ENCODE measurements at regions not wholly inside any gene's neighbourhood (a gene's known extent, or its start where the extent isn't known, plus 50 kb on each side); places are given as distances from the start of the nearest gene placed in this dataset.

DNA sequence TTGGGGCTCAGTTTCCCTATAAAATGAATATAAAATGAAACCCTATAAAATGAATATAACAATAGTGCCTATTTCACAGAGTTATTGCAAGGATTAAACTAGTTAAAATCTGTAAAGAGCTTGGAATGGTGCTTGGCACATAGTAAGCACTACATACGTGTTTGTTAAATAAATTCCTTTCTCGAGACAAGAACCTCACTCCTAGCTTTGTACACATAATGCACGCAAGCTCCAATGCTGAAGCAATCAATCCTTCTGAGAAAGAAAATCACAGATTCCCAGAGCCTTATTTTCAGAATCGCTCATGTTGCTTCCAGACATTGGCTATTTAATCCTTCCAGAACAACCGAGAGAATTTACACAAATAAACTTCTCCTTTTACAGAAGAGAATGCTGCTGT is 440.9 kb downstream of the IRS1 start:
- DNase-seq (ENCODE audit: low read depth in 1 of 2, low spot score in 1 of 2) = no peak
- FAIRE-seq = no peak
- WGBS (ENCODE audit: missing lambda C conversion rate) = 88% methylated on average over 5 of the region's 5 CpGs
- no peak overlapping the region for H3K4me2 ChIP-seq
- CTCF ChIA-PET = interaction anchor here (1.0 kb wide), 1 partner anchor 12 kb away, joined by 3 read pairs; no protein-coding TSS in a partner anchor
- no peaks in the 10 kb centered on the region for H3K9me3 ChIP-seq
- H3K27ac ChIP-seq = no peak overlapping the region
- TF ChIP-seq JUN (IDR thresholded peaks at IDR 0.05) (no peak), FOXS1 (CRISPR knock-in tag; IDR thresholded peaks at IDR 0.05) (no peak), ZC3H11A (IDR thresholded peaks at IDR 0.05) (no peak), EHMT2 (IDR thresholded peaks at IDR 0.05; ENCODE audit: low read depth) (no peak), HOXB5 (CRISPR knock-in tag; IDR thresholded peaks at IDR 0.05) (no peak), FOSL2 (IDR thresholded peaks at IDR 0.05) (no peak), FOSL2 (CRISPR knock-in tag; IDR thresholded peaks at IDR 0.05) (no peak)
- POLR2A ChIA-PET = no interaction called here
- ATAC-seq = no peak
- H3K4me3 ChIP-seq = no peak overlapping the region
- peaks cover 12% of the 10 kb centered on the region for H3K4me1 ChIP-seq

DNA sequence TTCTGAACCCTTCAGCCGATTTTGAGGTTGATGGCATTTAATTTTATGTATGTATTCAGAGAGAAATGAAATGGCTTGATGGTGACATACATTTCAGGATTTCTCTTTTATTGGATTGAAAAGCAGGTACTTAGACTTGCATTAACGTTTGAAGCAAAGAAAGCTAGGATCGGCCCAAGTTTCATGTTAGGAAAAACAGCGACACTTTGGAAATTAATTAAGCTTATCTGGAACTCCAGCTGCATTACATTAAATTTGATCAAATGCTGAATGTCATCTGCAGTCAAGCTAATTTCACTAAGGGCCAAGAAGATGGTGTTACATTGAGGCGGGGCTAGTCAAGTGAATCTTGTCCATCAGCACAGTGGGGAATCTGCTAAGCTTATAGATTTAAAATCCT is 441.8 kb downstream of the IRS1 start:
- H3K4me3 ChIP-seq = no peak overlapping the region
- ATAC-seq (no peak), DNase-seq (ENCODE audit: low read depth in 1 of 2, low spot score in 1 of 2) (no peak), FAIRE-seq (no peak)
- no peaks in the 10 kb centered on the region for H3K9me3 ChIP-seq
- 81% methylated on average over 5 of the region's 5 CpGs for WGBS (ENCODE audit: missing lambda C conversion rate)
- POLR2A ChIA-PET = no interaction called here
- no peak overlapping the region for H3K27ac ChIP-seq
- no peak overlapping the region for H3K4me2 ChIP-seq
- CTCF ChIA-PET = interaction anchor here (1.0 kb wide), 1 partner anchor 11 kb away, joined by 3 read pairs; no protein-coding TSS in a partner anchor
- H3K4me1 ChIP-seq = peaks cover 5% of the 10 kb centered on the region
- TF ChIP-seq, protein P1, sequence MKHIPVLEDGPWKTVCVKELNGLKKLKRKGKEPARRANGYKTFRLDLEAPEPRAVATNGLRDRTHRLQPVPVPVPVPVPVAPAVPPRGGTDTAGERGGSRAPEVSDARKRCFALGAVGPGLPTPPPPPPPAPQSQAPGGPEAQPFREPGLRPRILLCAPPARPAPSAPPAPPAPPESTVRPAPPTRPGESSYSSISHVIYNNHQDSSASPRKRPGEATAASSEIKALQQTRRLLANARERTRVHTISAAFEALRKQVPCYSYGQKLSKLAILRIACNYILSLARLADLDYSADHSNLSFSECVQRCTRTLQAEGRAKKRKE (CRISPR knock-in tag; IDR thresholded peaks at IDR 0.05; ENCODE audit: low read depth) = no peak
- no peak for TF ChIP-seq FOXS1 (CRISPR knock-in tag; IDR thresholded peaks at IDR 0.05)
- TF ChIP-seq RNF2 (IDR thresholded peaks at IDR 0.05; ENCODE audit: borderline replicate concordance, low read depth) = no peak
- no peak for TF ChIP-seq ZNF302 (CRISPR knock-in tag; IDR thresholded peaks at IDR 0.05)
- no peak for TF ChIP-seq PHF8 (IDR thresholded peaks at IDR 0.05; ENCODE audit: borderline replicate concordance, low read depth)
- TF ChIP-seq JUNB (IDR thresholded peaks at IDR 0.05) = no peak
- TF ChIP-seq, protein P2, sequence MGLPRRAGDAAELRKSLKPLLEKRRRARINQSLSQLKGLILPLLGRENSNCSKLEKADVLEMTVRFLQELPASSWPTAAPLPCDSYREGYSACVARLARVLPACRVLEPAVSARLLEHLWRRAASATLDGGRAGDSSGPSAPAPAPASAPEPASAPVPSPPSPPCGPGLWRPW (IDR thresholded peaks at IDR 0.05) = no peak
- TF ChIP-seq CTCF (IDR thresholded peaks at IDR 0.05) = no peak
- TF ChIP-seq, protein P3, sequence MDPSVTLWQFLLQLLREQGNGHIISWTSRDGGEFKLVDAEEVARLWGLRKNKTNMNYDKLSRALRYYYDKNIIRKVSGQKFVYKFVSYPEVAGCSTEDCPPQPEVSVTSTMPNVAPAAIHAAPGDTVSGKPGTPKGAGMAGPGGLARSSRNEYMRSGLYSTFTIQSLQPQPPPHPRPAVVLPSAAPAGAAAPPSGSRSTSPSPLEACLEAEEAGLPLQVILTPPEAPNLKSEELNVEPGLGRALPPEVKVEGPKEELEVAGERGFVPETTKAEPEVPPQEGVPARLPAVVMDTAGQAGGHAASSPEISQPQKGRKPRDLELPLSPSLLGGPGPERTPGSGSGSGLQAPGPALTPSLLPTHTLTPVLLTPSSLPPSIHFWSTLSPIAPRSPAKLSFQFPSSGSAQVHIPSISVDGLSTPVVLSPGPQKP (IDR thresholded peaks at IDR 0.05; ENCODE audit: low read depth, low read length) = no peak
- no peak for TF ChIP-seq RFX5 (IDR thresholded peaks at IDR 0.05)

DNA sequence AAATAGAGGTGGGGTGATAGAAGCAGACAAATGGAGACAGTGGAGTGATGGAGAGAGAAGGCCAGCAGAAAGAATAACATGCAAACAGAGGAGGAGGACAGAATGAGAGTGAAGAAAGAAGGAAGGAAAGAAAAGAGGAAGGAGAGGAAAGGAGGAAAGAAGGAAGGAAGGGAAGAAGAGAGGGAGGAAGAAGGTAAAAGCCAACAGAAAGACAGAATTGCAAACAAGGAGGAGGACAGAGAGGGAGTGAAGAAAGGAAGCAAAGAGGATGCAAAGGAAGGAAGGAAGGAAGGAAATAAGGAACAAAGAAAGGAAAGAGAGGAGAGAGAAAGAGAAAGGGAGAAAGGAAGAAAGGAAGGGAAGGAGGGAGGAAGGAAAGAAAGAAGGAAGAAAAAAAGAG is 444.0 kb downstream of the IRS1 start:
- DNase-seq (ENCODE audit: low read depth in 1 of 2, low spot score in 1 of 2) (no peak), ATAC-seq (no peak), FAIRE-seq (no peak)
- no peak for TF ChIP-seq RFX5 (IDR thresholded peaks at IDR 0.05)
- TF ChIP-seq, protein P1 (CRISPR knock-in tag; IDR thresholded peaks at IDR 0.05; ENCODE audit: low read depth) = no peak
- no peak for TF ChIP-seq HOXB5 (CRISPR knock-in tag; IDR thresholded peaks at IDR 0.05)
- TF ChIP-seq EHMT2 (IDR thresholded peaks at IDR 0.05; ENCODE audit: low read depth) = no peak
- no peak for TF ChIP-seq MAFK (IDR thresholded peaks at IDR 0.05; ENCODE audit: partially characterized antibody)
- no peak for TF ChIP-seq SREBF2 (IDR thresholded peaks at IDR 0.05)
- TF ChIP-seq, protein P3 (IDR thresholded peaks at IDR 0.05; ENCODE audit: low read depth, low read length) = no peak
- no peak for TF ChIP-seq NR3C1 (IDR thresholded peaks at IDR 0.05)
- no peak for TF ChIP-seq SMC3 (IDR thresholded peaks at IDR 0.05)
- no peak for TF ChIP-seq PHF8 (IDR thresholded peaks at IDR 0.05; ENCODE audit: borderline replicate concordance, low read depth)
- no peak for TF ChIP-seq CHD4 (IDR thresholded peaks at IDR 0.05; ENCODE audit: borderline replicate concordance)
- no peak for TF ChIP-seq CBX2 (IDR thresholded peaks at IDR 0.05; ENCODE audit: borderline replicate concordance, low read depth)
- TF ChIP-seq BCL3 (IDR thresholded peaks at IDR 0.05) = no peak
- Histone ChIP-seq H3K27ac (no peak overlapping the region), H3K4me1 (no peaks in the 10 kb centered on the region), H3K4me3 (no peak overlapping the region), H3K4me2 (no peak overlapping the region), H3K9me3 (no peaks in the 10 kb centered on the region)
- CTCF ChIA-PET = no interaction called here
- POLR2A ChIA-PET = no interaction called here

All from A549 (cell line).